Upper lobe of left lung (tissue), 6 donors: ENCODE measurements at regions not wholly inside any gene's neighbourhood (a gene's known extent, or its start where the extent isn't known, plus 50 kb on each side); places are given as distances from the start of the nearest gene placed in this dataset.

ENCODE experiments used
- ATAC-seq, 2 donors: fragments of 200-7000 bp; cut with Tn5 transposase; one replicate each; pipeline ENCODE4 v1.9.1; 2022; ENCODE audit warnings: mild to moderate bottlenecking in 2 of 2, moderate library complexity in 2 of 2; ENCODE audit not compliant: low FRiP score in 2 of 2
- DNase-seq, 2 donors: peaks; one replicate each; pipeline ENCODE4 v3.0.0-alpha.2; 2019 to 2020
- H3K27ac ChIP-seq, 4 donors: fragments of 200-600 bp; sonication (generic); one replicate each; pipeline ENCODE4 v1.5.1; 2016 to 2019
- H3K27me3 ChIP-seq, 4 donors: fragments of 200-600 bp; sonication (generic); one replicate each; pipeline ENCODE4 v1.5.1; 2017 to 2019
- H3K36me3 ChIP-seq, 4 donors: fragments of 200-600 bp; sonication (generic); one replicate each; pipeline ENCODE4 v1.5.1; 2016 to 2019
- H3K4me1 ChIP-seq, 4 donors: fragments of 200-600 bp; sonication (generic); one replicate each; pipeline ENCODE4 v1.5.1; 2018 to 2019
- H3K4me3 ChIP-seq, 4 donors: fragments of 200-600 bp; sonication (generic); one replicate each; pipeline ENCODE4 v1.5.1; 2017 to 2019; ENCODE audit warnings: mild to moderate bottlenecking in 2 of 4, moderate library complexity in 1 of 4
- H3K9me3 ChIP-seq, 4 donors: fragments of 200-600 bp; sonication (generic); one replicate each; pipeline ENCODE4 v1.5.1; 2018 to 2019
- CTCF ChIP-seq, 6 experiments: fragments of 450-650 bp in 4 of 6; fragments of 200-600 bp in 2 of 6; sonication (generic) in 2 of 6; IDR thresholded peaks; one replicate each; pipeline ENCODE4 v1.5.1; 2016 to 2019; ENCODE audit warnings: antibody characterized with exemption in 6 of 6
- EP300 ChIP-seq, 4 donors: sonication (generic); formaldehyde crosslinking; IDR thresholded peaks; one replicate each; pipeline ENCODE4 v1.5.1; 2017; ENCODE audit warnings: antibody characterized with exemption in 4 of 4, control low read depth in 2 of 4
- POLR2A ChIP-seq, 4 donors: fragments of 450-650 bp; IDR thresholded peaks; one replicate each; pipeline ENCODE4 v1.5.1; 2016 to 2017; ENCODE audit warnings: antibody characterized with exemption in 4 of 4, mild to moderate bottlenecking in 2 of 4
- POLR2AphosphoS5 ChIP-seq, 2 donors: sonication (generic); formaldehyde crosslinking; IDR thresholded peaks; one replicate each; pipeline ENCODE4 v1.5.1; 2017; ENCODE audit warnings: antibody characterized with exemption in 2 of 2
- WGBS, 2 donors: methylation state at CpG; one replicate each; pipeline ENCODE4 v1.1.5; 2017 to 2018; 5-methylcytosine and 5-hydroxymethylcytosine counted together
- small RNA-seq, 4 donors: library from RNA; depleted of rRNA; stranded (forward); fragments of <200 nt; gene quantifications; one replicate each; pipeline ENCODE3, GENCODE V24; 2016
- donor health status: DM: no; HTN: no; CAD: no; lungs with moderate emphysema.
- donor health status: DM: no; HTN: yes; CAD: no; lungs with severe emphysema.

GRCh38 chr12:66025477-66025876, 105.1 kb downstream of the LLPH start:
- Histone ChIP-seq H3K27me3 (no peaks in the 10 kb centered on the region), H3K4me3 (no peak overlapping the region), H3K4me1 (no peaks in the 10 kb centered on the region), H3K27ac (no peak overlapping the region), H3K9me3 (no peaks in the 10 kb centered on the region), H3K36me3 (no peaks in the 10 kb centered on the region)
- DNase-seq (no peak), ATAC-seq (no peak)
- TF ChIP-seq CTCF (IDR thresholded peaks at IDR 0.05) (no peak), POLR2A (IDR thresholded peaks at IDR 0.05) (no peak), EP300 (IDR thresholded peaks at IDR 0.05) (no peak), POLR2AphosphoS5 (IDR thresholded peaks at IDR 0.05) (no peak)
- WGBS, 2 donors, result 57 to 69% methylated on average over 2 of the region's 2 CpGs

- no peak for TF ChIP-seq POLR2AphosphoS5 (IDR thresholded peaks at IDR 0.05)
- TF ChIP-seq CTCF (IDR thresholded peaks at IDR 0.05), result no peak
- no peak for TF ChIP-seq POLR2A (IDR thresholded peaks at IDR 0.05)
- no peak for TF ChIP-seq EP300 (IDR thresholded peaks at IDR 0.05)
- Histone ChIP-seq H3K4me3 (no peak overlapping the region), H3K27ac (no peak overlapping the region), H3K36me3 (no peaks in the 10 kb centered on the region), H3K4me1 (no peaks in the 10 kb centered on the region), H3K9me3 (no peaks in the 10 kb centered on the region), H3K27me3 (no peaks in the 10 kb centered on the region)
- 83 to 87% methylated on average over 1 of the region's 1 CpG for WGBS, 2 donors
- ATAC-seq (no peak), DNase-seq (no peak)
These were observed 105.6 kb downstream of the LLPH start for GRCh38 chr12:66024949-66025348.

GRCh38 chr12:66020481-66020880, 110.1 kb downstream of the LLPH start:
- no peak for ATAC-seq
- H3K36me3 ChIP-seq, result no peaks in the 10 kb centered on the region
- H3K9me3 ChIP-seq, result no peaks in the 10 kb centered on the region
- no peak for TF ChIP-seq EP300 (IDR thresholded peaks at IDR 0.05)
- TF ChIP-seq POLR2A (IDR thresholded peaks at IDR 0.05), result no peak
- TF ChIP-seq CTCF (IDR thresholded peaks at IDR 0.05), result no peak
- no peak for DNase-seq
- WGBS, 2 donors, result 94% methylated on average over 12 of the region's 12 CpGs
- H3K4me1 ChIP-seq, result no peaks in the 10 kb centered on the region
- no peak overlapping the region for H3K4me3 ChIP-seq
- H3K27me3 ChIP-seq, result no peaks in the 10 kb centered on the region
- H3K27ac ChIP-seq, result no peak overlapping the region

- H3K4me1 ChIP-seq, result no peaks in the 10 kb centered on the region
- no peak for DNase-seq
- H3K27ac ChIP-seq, result no peak overlapping the region
- H3K9me3 ChIP-seq, result no peaks in the 10 kb centered on the region
- TF ChIP-seq POLR2A (IDR thresholded peaks at IDR 0.05), result no peak
- TF ChIP-seq CTCF (IDR thresholded peaks at IDR 0.05), result no peak
- no peak for TF ChIP-seq EP300 (IDR thresholded peaks at IDR 0.05)
- no peak for TF ChIP-seq POLR2AphosphoS5 (IDR thresholded peaks at IDR 0.05)
- no peaks in the 10 kb centered on the region for H3K36me3 ChIP-seq
- no peak for ATAC-seq
- WGBS, 2 donors, result 65 to 85% methylated on average over 2 of the region's 2 CpGs
- H3K4me3 ChIP-seq, result no peak overlapping the region
- H3K27me3 ChIP-seq, result no peaks in the 10 kb centered on the region
These were observed 112.8 kb downstream of the LLPH start for GRCh38 chr12:66017736-66018135.

Small RNAs in the stretch of these regions (small RNA-seq; reads per million reads assigned to genes)
- gene MIR6074, result 0 reads per million in 4 donors
- 0 reads per million in 4 donors for gene RNA5SP362
